ENCODE measurements at regions not wholly inside any gene's neighbourhood (a gene's known extent, or its start where the extent isn't known, plus 50 kb on each side); places are given as distances from the start of the nearest gene placed in this dataset.
"Not testable (repeated sequence)": the region's sequence is repeated elsewhere in the genome, so short reads cannot be mapped to it uniquely, and the experiment has no call there.

GRCh38 chr5:87741881-87742280 lies 329.2 kb upstream of the CCNH start:
- H3K4me3 ChIP-seq (ENCODE audit: low read depth, low read length) = no peak overlapping the region
- ChIA-PET POLR2A (no interaction called here), CTCF (no interaction called here)
- TF ChIP-seq, protein P1, sequence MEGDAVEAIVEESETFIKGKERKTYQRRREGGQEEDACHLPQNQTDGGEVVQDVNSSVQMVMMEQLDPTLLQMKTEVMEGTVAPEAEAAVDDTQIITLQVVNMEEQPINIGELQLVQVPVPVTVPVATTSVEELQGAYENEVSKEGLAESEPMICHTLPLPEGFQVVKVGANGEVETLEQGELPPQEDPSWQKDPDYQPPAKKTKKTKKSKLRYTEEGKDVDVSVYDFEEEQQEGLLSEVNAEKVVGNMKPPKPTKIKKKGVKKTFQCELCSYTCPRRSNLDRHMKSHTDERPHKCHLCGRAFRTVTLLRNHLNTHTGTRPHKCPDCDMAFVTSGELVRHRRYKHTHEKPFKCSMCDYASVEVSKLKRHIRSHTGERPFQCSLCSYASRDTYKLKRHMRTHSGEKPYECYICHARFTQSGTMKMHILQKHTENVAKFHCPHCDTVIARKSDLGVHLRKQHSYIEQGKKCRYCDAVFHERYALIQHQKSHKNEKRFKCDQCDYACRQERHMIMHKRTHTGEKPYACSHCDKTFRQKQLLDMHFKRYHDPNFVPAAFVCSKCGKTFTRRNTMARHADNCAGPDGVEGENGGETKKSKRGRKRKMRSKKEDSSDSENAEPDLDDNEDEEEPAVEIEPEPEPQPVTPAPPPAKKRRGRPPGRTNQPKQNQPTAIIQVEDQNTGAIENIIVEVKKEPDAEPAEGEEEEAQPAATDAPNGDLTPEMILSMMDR (IDR thresholded peaks at IDR 0.05; ENCODE audit: insufficient read depth, low read length, missing control alignments) = no peak
- DNase-seq (ENCODE audit: low read depth, low spot score) = no peak

DNA sequence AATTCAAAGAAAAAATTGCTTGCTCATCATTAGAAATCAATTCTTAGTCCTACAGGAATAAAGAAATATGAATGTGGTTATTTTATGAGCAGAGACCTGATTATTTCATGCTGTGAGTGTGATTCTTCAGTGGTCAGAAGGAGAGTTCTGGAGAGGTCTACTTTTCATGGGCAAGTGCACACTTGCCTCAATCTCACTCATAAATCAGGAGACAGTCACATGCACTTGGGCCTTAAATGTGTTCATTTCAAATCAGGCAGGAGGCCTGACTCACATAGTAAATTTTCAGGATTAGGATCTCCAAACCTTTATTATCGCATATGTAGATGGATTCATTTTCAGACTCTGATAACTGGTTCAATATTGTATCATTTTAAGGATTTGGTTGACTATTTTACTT lies 323.2 kb upstream of the CCNH start:
- DNase-seq (ENCODE audit: low read depth, low spot score) = no peak
- H3K4me3 ChIP-seq (ENCODE audit: low read depth, low read length) = no peak overlapping the region
- ChIA-PET CTCF (no interaction called here), POLR2A (no interaction called here)
- TF ChIP-seq, protein P1 (IDR thresholded peaks at IDR 0.05; ENCODE audit: insufficient read depth, low read length, missing control alignments) = no peak

DNA sequence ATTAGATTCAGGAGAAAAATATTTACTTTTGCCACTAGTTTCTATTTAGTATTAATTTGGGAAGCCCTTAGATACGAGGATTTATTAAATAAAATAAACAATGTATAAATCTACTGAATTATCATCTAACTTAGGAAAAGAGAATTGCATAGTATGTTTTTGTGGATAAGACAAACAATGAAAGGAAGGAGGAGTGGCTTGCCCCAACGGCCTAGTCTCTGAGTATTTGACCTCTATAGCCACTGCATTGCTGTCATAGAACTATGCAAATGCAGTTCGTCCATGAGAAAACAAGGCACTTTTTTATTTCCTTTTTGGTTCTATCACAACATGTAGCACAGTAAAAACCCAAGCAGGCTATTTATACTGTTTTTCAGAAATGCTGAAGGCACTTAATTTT lies 321.2 kb upstream of the CCNH start:
- no peak for DNase-seq (ENCODE audit: low read depth, low spot score)
- ChIA-PET CTCF (no interaction called here), POLR2A (no interaction called here)
- no peak overlapping the region for H3K4me3 ChIP-seq (ENCODE audit: low read depth, low read length)
- TF ChIP-seq, protein P1 (IDR thresholded peaks at IDR 0.05; ENCODE audit: insufficient read depth, low read length, missing control alignments) = no peak

GRCh38 chr5:87732875-87733768 lies 320.4 kb upstream of the CCNH start:
- DNase-seq (ENCODE audit: low read depth, low spot score) = no peak
- TF ChIP-seq, protein P1 (IDR thresholded peaks at IDR 0.05; ENCODE audit: insufficient read depth, low read length, missing control alignments) = no peak
- ChIA-PET POLR2A (no interaction called here), CTCF (no interaction called here)
- H3K4me3 ChIP-seq (ENCODE audit: low read depth, low read length) = no peak overlapping the region

DNA sequence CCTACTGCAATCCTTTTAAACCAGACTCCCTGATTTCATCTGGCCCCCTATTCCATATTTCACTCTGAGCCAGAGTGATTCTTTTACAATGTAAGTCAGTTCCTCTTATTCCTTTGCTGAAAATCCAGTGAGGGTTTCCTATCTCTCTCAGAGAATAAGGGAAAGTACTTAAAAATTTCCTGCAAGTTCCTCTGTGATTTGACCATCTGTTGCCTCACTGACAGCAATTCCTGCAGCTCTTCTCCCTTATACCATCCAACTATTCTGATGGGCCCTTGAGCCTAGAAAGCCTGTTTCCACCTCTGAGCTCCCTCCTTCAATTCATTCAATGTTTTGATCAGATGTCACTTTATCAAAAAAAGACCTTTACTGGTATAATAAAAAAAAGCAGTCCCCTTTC lies 317.1 kb upstream of the CCNH start:
- POLR2A ChIA-PET = no interaction called here
- TF ChIP-seq, protein P1 (IDR thresholded peaks at IDR 0.05; ENCODE audit: insufficient read depth, low read length, missing control alignments) = no peak
- DNase-seq (ENCODE audit: low read depth, low spot score) = no peak
- CTCF ChIA-PET = no interaction called here
- H3K4me3 ChIP-seq (ENCODE audit: low read depth, low read length) = no peak overlapping the region

DNA sequence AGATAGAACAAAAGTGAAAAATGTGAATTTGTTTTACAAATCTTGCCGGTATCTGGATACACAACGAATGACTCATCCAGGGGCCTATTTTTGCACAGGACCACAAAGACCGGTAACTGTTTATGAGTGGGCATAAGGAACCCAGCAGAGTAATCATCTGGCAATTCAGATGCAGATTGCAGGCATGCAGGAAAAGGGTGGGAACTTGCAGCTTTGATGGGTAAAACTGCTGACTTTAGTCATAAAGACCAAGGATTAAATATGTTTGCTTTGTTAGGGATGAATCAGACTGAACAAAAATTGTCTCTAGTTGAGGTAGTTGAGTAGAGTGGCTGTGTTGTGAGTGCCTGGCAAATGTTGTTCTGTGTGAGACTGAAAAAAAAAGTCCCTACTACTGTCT lies 309.6 kb upstream of the CCNH start:
- no peak for DNase-seq (ENCODE audit: low read depth, low spot score)
- TF ChIP-seq, protein P1 (IDR thresholded peaks at IDR 0.05; ENCODE audit: insufficient read depth, low read length, missing control alignments) = no peak

DNA sequence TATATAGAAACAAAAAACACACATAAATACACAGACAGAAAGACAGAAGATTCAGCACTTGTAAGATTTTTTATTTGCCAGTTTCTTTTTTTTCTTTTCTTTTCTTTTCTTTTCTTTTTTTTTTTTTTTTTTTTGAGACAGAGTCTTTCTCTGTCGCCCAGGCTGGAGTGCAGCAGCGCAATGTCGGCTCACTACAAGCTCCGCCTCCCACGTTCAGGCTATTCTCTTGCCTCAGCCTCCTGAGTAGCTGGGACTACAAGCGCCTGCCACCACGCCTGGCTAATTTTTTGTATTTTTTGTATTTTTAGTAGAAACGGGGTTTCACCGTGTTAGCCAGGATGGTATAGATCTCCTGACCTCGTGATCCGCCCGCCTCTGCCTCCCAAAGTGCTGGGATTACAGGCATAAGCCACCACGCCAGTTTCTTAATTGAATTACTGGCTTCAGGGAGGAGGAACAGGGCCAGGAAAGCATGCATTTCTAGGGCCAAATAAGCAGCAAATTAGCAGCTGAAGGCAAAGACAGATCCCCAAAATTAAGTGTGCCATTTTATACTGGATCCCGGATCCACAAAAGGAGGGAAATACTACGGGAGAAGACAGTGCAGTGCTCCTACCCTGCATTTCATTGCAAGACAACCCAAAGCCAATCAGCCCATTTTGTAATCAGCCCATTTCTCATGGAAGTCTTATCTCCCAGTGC lies 305.6 kb upstream of the CCNH start:
- CTCF ChIA-PET; POLR2A ChIA-PET; H3K4me3 ChIP-seq (ENCODE audit: low read depth, low read length); DNase-seq (ENCODE audit: low read depth, low spot score): not testable (repeated sequence)

More for the DNA sequence above, 309.6 kb upstream of the CCNH start:
- ChIA-PET POLR2A (no interaction called here), CTCF (no interaction called here)
- H3K4me3 ChIP-seq (ENCODE audit: low read depth, low read length) = no peak overlapping the region
